HepG2 (cell line): ENCODE measurements at regions not wholly inside any gene's neighbourhood (a gene's known extent, or its start where the extent isn't known, plus 50 kb on each side); places are given as distances from the start of the nearest gene placed in this dataset.

Experiments used
- ATAC-seq: fragments of 200-7000 bp; cut with Tn5 transposase; 3 replicates; pipeline ENCODE4 v1.9.1; 2020; ENCODE audit warnings: mild to moderate bottlenecking, moderate library complexity
- BruUV-seq: library from RNA; stranded (reverse); fragments of 400-500 nt; replicated peaks from 2 replicates; lab custom pipeline; 2021; lab: Mats Ljungman, UMichigan
- CTCF ChIA-PET: fragments of 300-600 bp; formaldehyde crosslinking; extraction: SDS; loops from one replicate; lab custom pipeline; 2021; ENCODE audit warnings: low total read pairs, inconsistent platforms, low intra/inter-chr PET ratio; lab: Yijun Ruan, JAX
- POLR2A ChIA-PET: fragments of 350-600 bp; sonication (Branson Sonifier 250); formaldehyde crosslinking; loops from one replicate; lab custom pipeline; 2020; ENCODE audit warnings: antibody characterized with exemption, inconsistent platforms; lab: Yijun Ruan, JAX
- DNase-seq: peaks from one replicate; pipeline ENCODE4 v3.0.0-alpha.2; 2015; ENCODE audit warnings: low spot score
- FAIRE-seq: peaks from 3 replicates; lab custom pipeline; 2011; peaks lifted over from hg19 to GRCh38; lab: Jason Lieb, UNC
- H2AFZ ChIP-seq: one replicate; pipeline ENCODE4 v1.6.1; 2011; ENCODE audit warnings: low read length, inconsistent platforms
- H3K27ac ChIP-seq: fragments of 300-600 bp; 3 replicates; pipeline ENCODE4 v1.8.0; 2011; ENCODE audit warnings: mixed run types, mild to moderate bottlenecking, mixed read lengths, low read length, inconsistent platforms; ENCODE audit not compliant: insufficient read depth; ENCODE audit errors: extremely low read length
- H3K27me3 ChIP-seq, 2 experiments: fragments of 200-600 bp in 1 of 2; 2 replicates in 1 of 2; 3 replicates in 1 of 2; pipeline versions ENCODE4 v1.6.0 to v1.8.0; 2011; ENCODE audit warnings: low read length in 2 of 2, mild to moderate bottlenecking in 2 of 2, moderate library complexity in 2 of 2, inconsistent platforms in 1 of 2; ENCODE audit not compliant: insufficient read depth in 2 of 2, control insufficient read depth in 1 of 2
- H3K36me3 ChIP-seq, 2 experiments: fragments of 200-600 bp in 1 of 2; replicated peaks in 1 of 2; 2 replicates in 1 of 2; 3 replicates in 1 of 2; pipeline versions ENCODE4 v1.5.1 to v1.8.0; 2011; ENCODE audit warnings: low read length in 2 of 2, inconsistent platforms in 1 of 2; ENCODE audit not compliant: insufficient read depth in 2 of 2, control insufficient read depth in 1 of 2
- H3K4me1 ChIP-seq: 2 replicates; pipeline ENCODE4 v1.5.1; 2012; ENCODE audit warnings: low read length, inconsistent platforms; ENCODE audit not compliant: insufficient read depth
- H3K4me2 ChIP-seq: 2 replicates; pipeline ENCODE4 v1.6.0; 2011; ENCODE audit warnings: low read depth, low read length, inconsistent platforms
- H3K4me3 ChIP-seq, 3 experiments: fragments of 200-600 bp in 1 of 3; sonication (generic), shearing (Covaris generic) in 1 of 3; replicated peaks in 1 of 3; 2 replicates each; pipeline ENCODE4 v1.5.1; 2011 to 2016; ENCODE audit warnings: low read length in 3 of 3, inconsistent platforms in 2 of 3, low read depth in 2 of 3, mild to moderate bottlenecking in 2 of 3, control low read depth in 1 of 3, mixed read lengths in 1 of 3; ENCODE audit not compliant: insufficient read depth in 1 of 3
- H3K79me2 ChIP-seq: one replicate; pipeline ENCODE4 v1.6.1; 2011; ENCODE audit warnings: low read length, inconsistent platforms; ENCODE audit not compliant: insufficient read depth
- H3K9ac ChIP-seq: 2 replicates; pipeline ENCODE4 v1.6.0; 2011; ENCODE audit warnings: mild to moderate bottlenecking, low read depth, low read length, inconsistent platforms; ENCODE audit not compliant: insufficient read depth
- H3K9me3 ChIP-seq: 2 replicates; pipeline ENCODE4 v1.5.1; 2012; ENCODE audit warnings: mild to moderate bottlenecking, low read length
- H4K20me1 ChIP-seq: 2 replicates; pipeline ENCODE4 v1.6.0; 2011; ENCODE audit warnings: inconsistent platforms, mild to moderate bottlenecking, low read length, moderate library complexity; ENCODE audit not compliant: insufficient read depth
- NFKB2 ChIP-seq: sonication (generic); formaldehyde crosslinking; IDR thresholded peaks from 2 replicates; pipeline ENCODE4 v1.4.0; 2020; ENCODE audit warnings: missing genetic modification reagents, borderline replicate concordance
- POGK ChIP-seq: sonication (generic); formaldehyde crosslinking; conservative IDR thresholded peaks from 2 replicates; pipeline ENCODE4 v1.8.0; 2022; ENCODE audit warnings: mild to moderate bottlenecking, moderate library complexity, missing genetic modification reagents
- ZFP41 ChIP-seq: sonication (generic); formaldehyde crosslinking; IDR thresholded peaks from 2 replicates; pipeline ENCODE4 v1.4.0; 2020; ENCODE audit warnings: mild to moderate bottlenecking, missing genetic modification reagents, borderline replicate concordance
- ZNF761 ChIP-seq: sonication (generic); formaldehyde crosslinking; conservative IDR thresholded peaks from 2 replicates; pipeline ENCODE4 v1.4.0; 2020; ENCODE audit warnings: mild to moderate bottlenecking, missing genetic modification reagents
- WGBS: methylation state at CpG from one replicate; pipeline ENCODE4 v1.1.6; 2017; ENCODE audit warnings: low lambda C conversion rate; 5-methylcytosine and 5-hydroxymethylcytosine counted together
- in situ Hi-C: cut with HindIII; loops from 2 replicates; pipeline ENCODE4 v1.10.0; 2017; ENCODE audit warnings: low pct_unique_long_range_greater_than_20kb; ENCODE audit not compliant: extremely low pct_ligation_motif_present
- intact Hi-C: fragments of 100-400 bp; cut with micrococcal nuclease; formaldehyde crosslinking; loops from one replicate; pipeline ENCODE4 v1.10.0; 2022; ENCODE audit not compliant: unreplicated experiment

DNA sequence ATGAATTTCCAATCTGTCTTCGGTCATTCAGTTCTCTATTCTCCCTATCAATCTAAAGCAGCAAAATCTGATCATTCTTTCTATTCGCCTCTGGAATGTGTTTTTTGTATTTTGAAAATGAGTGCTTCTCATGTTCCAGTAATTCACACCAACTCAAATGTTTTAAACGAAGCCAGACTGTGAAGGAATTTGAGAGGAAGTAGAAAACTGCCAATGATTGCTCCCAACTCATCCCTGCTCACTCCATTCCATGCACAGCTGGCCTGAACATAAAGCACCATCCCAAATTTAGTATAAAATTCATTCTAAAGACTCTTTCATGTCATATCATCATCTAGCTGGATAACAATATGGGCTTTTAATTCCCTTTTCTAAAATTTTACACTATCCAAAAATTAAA is 123.8 kb downstream of the DUSP6 start:
- no TSS peak for BruUV-seq
- ChIA-PET CTCF (no interaction called here), POLR2A (no interaction called here)
- intact Hi-C loops (no loop called here), in situ Hi-C loops (no loop called here)
- DNase-seq: no peak
- no peak for FAIRE-seq
- Histone ChIP-seq H3K4me1 (no peaks in the 10 kb centered on the region), H3K27ac (no peak overlapping the region), H4K20me1 (no peaks in the 10 kb centered on the region), H3K36me3 (no peaks in the 10 kb centered on the region), H3K4me2 (no peak overlapping the region), H3K27me3 (no peaks in the 10 kb centered on the region), H3K9ac (no peak overlapping the region), H3K79me2 (no peaks in the 10 kb centered on the region), H3K4me3 (no peak overlapping the region), H2AFZ (no peak overlapping the region), H3K9me3 (no peaks in the 10 kb centered on the region)
- 46% methylated on average over 3 of the region's 3 CpGs for WGBS
- no peak for TF ChIP-seq NFKB2 (CRISPR knock-in tag)
- ATAC-seq: no peak

DNA sequence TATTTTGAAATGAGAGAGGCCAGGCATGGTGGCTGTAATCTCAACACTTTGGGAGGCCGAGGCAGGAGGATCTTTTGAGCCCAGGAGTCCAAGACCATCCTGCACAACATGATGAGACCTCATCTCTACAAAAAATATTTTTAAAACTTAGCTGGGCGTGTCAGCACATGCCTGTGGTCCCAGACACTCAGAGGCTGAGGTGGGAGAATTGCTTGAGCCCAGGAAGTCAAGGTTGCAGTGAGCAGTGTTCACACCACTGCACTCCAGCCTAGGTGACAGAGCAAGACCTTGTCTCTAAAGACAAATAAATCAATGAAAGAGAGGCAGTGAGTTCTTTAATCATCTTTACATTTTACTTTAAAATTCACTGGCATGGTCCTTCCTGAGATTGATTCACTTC is 124.5 kb downstream of the DUSP6 start:
- no peak overlapping the region for H3K4me2 ChIP-seq
- no peak overlapping the region for H3K9ac ChIP-seq
- ATAC-seq: no peak
- no peak for FAIRE-seq
- no peak overlapping the region for H2AFZ ChIP-seq
- no peak overlapping the region for H3K4me3 ChIP-seq
- no peaks in the 10 kb centered on the region for H3K9me3 ChIP-seq
- no peak for DNase-seq
- in situ Hi-C loops (no loop called here), intact Hi-C loops (no loop called here)
- H3K27ac ChIP-seq: no peak overlapping the region
- WGBS: 10% methylated on average over 2 of the region's 2 CpGs
- TF ChIP-seq ZNF761 (no peak), POGK (CRISPR knock-in tag) (no peak), ZFP41 (no peak)
- POLR2A ChIA-PET: no interaction called here
- no peaks in the 10 kb centered on the region for H3K27me3 ChIP-seq
- H3K79me2 ChIP-seq: no peaks in the 10 kb centered on the region
- BruUV-seq: no TSS peak
- no peaks in the 10 kb centered on the region for H3K4me1 ChIP-seq
- H4K20me1 ChIP-seq: no peaks in the 10 kb centered on the region
- no peaks in the 10 kb centered on the region for H3K36me3 ChIP-seq
- CTCF ChIA-PET: no interaction called here
